Hepatic stellate cell (primary cell): ENCODE measurements at regions not wholly inside any gene's neighbourhood (a gene's known extent, or its start where the extent isn't known, plus 50 kb on each side); places are given as distances from the start of the nearest gene placed in this dataset.
"Not testable (repeated sequence)": the region's sequence is repeated elsewhere in the genome, so short reads cannot be mapped to it uniquely, and the experiment has no call there.

Source experiments
- DNase-seq: peaks from one replicate; pipeline ENCODE4 v3.0.0; 2011; ENCODE audit warnings: low spot score

GRCh38 chr5:121350181-121350930, 501.3 kb upstream of the FTMT start:
- no peak for DNase-seq

DNA sequence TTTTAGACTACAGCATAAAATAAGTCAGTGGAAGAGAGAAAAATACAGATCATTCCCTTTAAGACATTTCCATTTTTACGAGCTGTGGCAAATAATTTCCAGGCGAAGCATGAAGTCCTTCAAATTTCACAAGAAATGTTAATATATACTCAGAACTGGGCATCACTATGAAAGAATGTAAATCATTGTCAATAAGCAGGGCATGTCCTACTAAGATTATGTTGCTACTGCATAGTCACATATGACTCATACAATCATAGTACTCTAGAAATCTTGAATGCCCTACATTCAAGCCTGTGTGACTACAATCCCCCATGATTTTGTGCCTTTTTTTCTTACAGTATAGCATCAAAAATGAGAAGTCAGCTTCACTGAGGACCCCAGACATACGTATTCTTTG, 485.2 kb upstream of the FTMT start:
- no peak for DNase-seq

DNA sequence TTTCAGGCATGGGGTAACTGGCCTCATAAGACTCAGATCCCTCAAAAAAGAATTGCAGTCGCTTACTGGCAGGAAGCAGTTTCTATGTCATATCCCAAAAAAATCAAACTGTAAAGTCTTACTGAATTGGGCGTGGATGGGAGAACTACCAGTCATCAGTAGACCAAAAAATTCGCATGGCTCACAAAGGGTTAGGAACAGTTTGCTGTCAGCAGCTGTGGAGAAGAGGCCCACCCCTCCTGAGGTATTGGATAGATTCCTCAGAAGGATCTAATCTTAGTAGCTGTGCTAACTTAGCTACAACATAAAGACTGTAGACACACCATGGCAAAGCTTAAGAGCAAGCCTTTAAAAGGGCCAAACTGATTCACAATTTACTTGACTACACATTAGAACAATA, 478.3 kb upstream of the FTMT start:
- DNase-seq: no peak

DNA sequence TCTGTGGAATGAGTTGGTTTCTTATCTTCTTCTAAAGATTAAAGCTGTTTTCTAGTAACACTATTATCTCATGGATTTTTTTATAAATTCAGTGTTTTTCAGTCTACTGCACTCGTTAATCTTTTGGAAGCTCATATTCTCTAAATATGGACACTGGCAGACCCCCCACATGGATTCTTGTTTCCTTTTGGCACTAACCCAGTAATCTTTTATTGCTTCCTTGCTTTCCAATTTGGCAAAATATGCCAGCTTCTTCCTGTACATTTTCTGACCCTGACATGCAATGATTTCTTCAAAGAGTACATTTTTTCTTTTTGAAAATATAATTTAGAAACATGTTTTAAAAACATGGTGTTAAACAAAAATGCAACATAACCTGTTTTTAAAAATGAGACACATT, 474.2 kb upstream of the FTMT start:
- DNase-seq: no peak

DNA sequence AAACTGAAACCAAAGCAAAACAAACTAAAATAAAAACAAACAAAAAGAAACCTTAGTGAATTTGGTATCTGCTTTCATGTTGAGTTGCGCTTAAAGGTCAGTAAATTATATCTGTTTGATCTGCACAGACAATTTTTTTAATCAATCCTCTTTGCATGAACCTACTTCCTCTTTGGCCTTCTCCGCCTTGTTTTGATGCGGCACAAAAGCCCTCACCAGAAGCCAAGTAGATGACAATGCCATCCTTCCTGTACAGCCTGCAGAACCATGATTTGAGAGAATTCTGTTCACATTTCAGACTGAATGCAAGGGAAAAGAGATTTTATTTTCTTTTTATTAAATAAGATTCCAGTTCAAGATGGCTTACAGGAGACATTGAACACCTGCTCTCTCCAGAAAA, 473.6 kb upstream of the FTMT start:
- DNase-seq: no peak

- DNase-seq: no peak
Observed at GRCh38 chr5:121378559-121379359, 472.9 kb upstream of the FTMT start.

GRCh38 chr5:121380066-121380465, 471.6 kb upstream of the FTMT start:
- no peak for DNase-seq

DNA sequence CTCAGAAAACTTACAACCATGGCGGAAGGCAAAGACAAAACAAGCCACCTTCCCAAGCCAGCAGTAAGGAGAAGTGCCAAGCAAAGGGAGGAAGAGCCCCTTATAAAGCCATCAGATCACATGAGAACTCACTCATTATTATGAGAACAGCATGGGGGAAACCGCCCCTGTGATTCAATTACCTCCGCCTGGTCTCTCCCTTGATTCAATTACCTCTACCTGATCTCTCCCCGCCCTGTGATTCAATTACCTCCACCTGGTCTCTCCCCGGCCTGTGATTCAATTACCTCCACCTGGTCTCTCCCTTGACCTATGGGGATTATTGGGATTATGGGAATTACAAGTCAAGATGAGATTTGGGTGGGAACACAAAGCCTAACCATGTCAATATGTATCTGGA, 467.3 kb upstream of the FTMT start:
- no peak for DNase-seq

GRCh38 chr5:121386334-121386733, 465.3 kb upstream of the FTMT start:
- DNase-seq: no peak

DNA sequence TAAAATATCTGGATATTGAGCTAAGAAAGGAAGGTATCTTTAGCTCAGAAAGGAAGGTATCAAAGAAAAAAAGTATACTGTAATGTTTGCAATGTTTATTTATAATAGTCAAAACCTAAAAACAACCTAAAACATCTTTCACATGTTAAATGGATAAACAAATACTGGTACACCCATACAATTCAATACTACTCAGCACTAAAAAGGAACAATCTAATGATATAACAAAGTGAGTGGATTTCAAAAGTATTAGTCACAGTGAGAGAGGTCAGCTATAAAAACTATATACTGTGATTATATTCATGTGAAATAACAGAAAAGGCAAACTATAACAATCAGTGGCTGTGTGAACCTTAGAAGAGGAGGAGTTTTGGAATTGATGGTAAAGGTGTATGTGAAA, 455.0 kb upstream of the FTMT start:
- no peak for DNase-seq

GRCh38 chr5:121399879-121400278, 451.8 kb upstream of the FTMT start:
- DNase-seq: no peak

DNA sequence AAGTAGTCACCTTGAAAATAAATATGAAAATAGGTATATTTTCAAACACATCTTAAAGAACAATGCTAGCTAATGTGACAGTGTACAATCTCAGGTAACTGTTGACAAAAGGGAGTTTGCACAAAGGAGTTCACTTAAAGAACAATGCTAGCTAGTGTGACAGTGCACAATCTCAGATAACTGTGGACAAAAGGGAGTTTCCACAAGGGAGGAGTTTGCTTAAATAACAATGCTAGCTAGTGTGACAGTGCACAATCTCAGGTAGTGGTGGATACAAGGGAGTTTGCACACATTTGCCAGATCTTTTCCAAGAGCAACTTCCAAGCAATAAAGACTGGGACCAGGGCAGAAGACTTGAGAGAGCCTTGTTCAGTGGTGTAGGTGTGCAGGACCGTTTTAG, 442.9 kb upstream of the FTMT start:
- DNase-seq: no peak

GRCh38 chr5:121415270-121415669, 436.4 kb upstream of the FTMT start:
- no peak for DNase-seq

GRCh38 chr5:121421646-121422045, 430.0 kb upstream of the FTMT start:
- DNase-seq: no peak

GRCh38 chr5:121424976-121425375, 426.7 kb upstream of the FTMT start:
- no peak for DNase-seq

DNA sequence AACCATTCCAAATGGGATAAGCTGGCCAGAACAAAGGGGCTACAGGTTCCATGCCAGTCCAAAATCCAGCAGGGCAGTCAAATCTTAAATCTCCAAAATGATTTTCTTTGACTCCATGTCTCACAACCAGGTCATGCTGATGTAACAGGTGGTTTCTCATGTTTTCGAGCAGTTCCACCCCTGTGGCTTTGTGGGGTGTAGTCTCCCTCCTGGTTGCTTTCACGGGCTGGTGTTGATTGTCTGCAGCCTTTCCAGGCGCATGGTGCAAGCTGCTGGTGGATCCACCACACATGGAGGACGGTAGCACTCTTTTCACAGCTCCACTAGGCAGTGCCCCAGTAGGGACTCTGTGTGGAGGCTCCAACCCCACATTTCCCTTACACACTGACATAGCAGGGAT, 425.5 kb upstream of the FTMT start:
- DNase-seq: no peak

DNA sequence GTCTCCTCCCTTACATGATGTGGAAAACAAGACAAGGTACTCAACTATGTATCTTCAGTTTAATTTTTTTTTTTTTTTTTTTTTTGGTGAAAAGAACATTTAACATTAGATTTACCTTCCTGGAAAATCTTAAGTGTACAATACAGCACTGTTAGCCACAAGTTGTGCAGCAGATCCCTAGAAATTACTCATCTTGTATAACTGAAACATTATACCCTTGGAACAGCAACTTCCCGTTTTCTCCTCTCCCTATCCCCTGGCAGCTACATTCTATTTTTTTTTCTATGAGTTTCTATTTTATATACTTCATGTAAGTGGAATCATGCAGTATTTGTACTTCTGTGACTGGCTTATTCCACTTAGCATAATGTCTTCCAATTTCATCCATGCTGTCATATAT, 421.9 kb upstream of the FTMT start:
- no peak for DNase-seq

DNA sequence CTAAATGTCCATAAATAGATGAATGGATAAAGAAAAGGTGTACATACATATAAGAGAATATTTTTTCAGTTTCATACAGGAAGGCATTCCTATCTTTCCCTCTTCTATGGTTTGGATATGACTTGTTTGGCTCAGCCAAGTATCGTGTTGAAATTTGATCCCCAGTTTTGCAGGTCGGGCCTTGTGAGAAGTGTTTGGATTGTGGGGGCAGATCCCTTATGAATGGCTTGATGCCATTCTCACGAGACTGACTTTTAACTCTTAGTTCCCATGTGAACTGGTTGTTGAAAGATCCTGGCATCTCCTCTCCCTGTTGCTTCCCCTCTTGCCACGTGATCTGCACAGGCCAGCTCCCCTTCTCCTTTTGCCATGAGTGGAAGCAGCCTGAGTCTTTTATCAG, 421.1 kb upstream of the FTMT start:
- DNase-seq: no peak

DNA sequence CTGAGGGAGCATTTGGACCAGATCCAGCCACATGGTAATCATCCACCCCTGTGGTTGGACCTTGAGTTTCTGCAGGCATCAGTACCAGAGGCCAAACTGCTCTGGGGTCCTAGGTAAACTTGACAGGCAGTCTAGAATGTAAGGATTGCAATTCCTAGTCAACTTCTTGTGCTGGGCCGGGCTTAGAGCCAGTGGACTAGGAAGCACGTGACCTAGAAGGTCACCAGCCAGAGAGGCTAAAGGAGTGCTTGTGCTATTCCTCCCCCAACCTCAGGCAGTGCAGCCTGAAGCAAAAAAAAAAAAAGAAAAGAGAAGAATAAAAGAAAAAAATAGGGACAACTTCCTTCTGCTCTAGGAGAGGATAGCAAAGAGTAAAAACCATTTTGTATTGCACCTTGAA, 406.2 kb upstream of the FTMT start:
- no peak for DNase-seq

GRCh38 chr5:121462441-121462840, 389.2 kb upstream of the FTMT start:
- DNase-seq: no peak

GRCh38 chr5:121471222-121471621, 380.5 kb upstream of the FTMT start:
- DNase-seq: not testable (repeated sequence)

GRCh38 chr5:121478636-121479035, 373.0 kb upstream of the FTMT start:
- DNase-seq: no peak

DNA sequence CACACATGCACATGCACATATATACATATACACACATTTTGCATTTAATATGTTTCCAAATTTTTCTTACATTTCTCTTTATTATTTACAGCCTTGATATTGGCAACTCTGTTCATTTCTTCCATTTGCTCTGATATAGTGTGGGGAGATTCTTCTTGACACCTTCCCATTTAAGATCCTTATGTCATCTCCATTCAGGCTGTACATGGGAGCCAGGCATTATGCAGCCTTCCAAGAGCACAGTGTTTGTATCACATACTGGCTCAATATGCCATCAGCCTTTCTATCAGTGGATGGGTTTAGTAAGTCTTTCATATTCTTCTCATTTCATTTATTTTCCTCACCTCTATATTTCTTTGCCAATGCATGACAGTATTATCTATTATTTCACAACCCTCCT, 372.3 kb upstream of the FTMT start:
- DNase-seq: no peak

DNA sequence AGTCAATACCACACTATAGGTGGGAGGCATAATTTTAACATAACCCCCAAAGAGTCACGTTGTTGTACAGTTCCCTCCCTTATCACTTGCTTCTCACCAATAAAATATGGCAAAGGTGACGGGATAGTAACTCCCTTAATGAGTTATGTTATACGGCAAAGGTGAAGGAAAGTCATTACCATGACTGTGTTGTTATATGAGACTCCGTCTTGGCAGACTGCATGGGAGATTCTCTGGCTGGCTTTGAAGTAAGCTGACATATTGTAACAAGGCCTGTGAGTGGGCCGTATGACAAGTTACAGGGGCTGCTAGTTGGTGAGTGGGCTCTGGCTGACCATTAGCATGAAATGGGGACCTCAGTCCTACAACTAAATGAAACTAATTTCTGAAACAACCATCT, 366.4 kb upstream of the FTMT start:
- DNase-seq: no peak
